ENCODE measurements at regions not wholly inside any gene's neighbourhood (a gene's known extent, or its start where the extent isn't known, plus 50 kb on each side); places are given as distances from the start of the nearest gene placed in this dataset.

DNA sequence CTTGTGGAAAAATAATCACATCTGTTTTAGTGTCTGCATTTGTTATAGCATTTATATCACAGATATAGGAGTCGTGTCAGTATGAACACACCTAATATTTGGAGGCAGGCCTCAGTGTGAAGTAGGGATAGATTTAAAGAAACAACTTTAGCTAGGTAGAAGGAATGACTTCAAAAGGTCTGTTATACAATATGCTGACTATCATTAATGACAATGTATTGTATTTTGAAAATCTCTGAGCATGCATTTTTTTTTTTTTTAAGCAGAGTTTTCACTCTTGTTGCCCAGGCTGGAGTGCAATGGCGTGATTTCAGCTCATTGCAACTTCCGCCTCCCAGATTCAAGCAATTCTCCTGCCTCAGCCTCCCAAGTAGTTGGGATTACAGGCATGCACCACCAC lies 248.3 kb downstream of the EN1 start:
- H3K36me3 ChIP-seq (ENCODE audit: insufficient read depth, low read length), result no peaks in the 10 kb centered on the region
- H4K20me1 ChIP-seq (ENCODE audit: insufficient read depth, low read length), result no peaks in the 10 kb centered on the region
- no peaks in the 10 kb centered on the region for H3K9me3 ChIP-seq (ENCODE audit: low read length)
- H3K9ac ChIP-seq (ENCODE audit: low read length), result no peak overlapping the region
- H2AFZ ChIP-seq (ENCODE audit: low read length), result no peak overlapping the region
- H3K4me2 ChIP-seq (ENCODE audit: low read length), result no peak overlapping the region
- no peak overlapping the region for H3K27ac ChIP-seq (ENCODE audit: low read depth, low read length, poor library complexity, severe bottlenecking)
- H3K79me2 ChIP-seq (ENCODE audit: insufficient read depth, low read length), result no peaks in the 10 kb centered on the region
- no peaks in the 10 kb centered on the region for H3K27me3 ChIP-seq (ENCODE audit: insufficient read depth, low read length)
- no peak for TF ChIP-seq CTCF (IDR thresholded peaks at IDR 0.05; ENCODE audit: low read length)
- no peak for TF ChIP-seq EZH2 (IDR thresholded peaks at IDR 0.05; ENCODE audit: borderline replicate concordance, low read length)
- no peaks in the 10 kb centered on the region for H3F3A ChIP-seq (ENCODE audit: insufficient read depth, low read length)
- no peaks in the 10 kb centered on the region for H3K4me1 ChIP-seq (ENCODE audit: insufficient read depth, low read length, severe bottlenecking)
- no peak overlapping the region for H3K4me3 ChIP-seq (ENCODE audit: low read depth, low read length, poor library complexity, severe bottlenecking)
- H3K9me2 ChIP-seq (ENCODE audit: low read depth, low read length), result no peaks in the 10 kb centered on the region

GRCh38 chr2:118596620-118597019 lies 250.8 kb downstream of the EN1 start:
- H3K9me2 ChIP-seq (ENCODE audit: low read depth, low read length), result no peaks in the 10 kb centered on the region
- no peak overlapping the region for H3K4me3 ChIP-seq (ENCODE audit: low read depth, low read length, poor library complexity, severe bottlenecking)
- no peaks in the 10 kb centered on the region for H3F3A ChIP-seq (ENCODE audit: insufficient read depth, low read length)
- no peaks in the 10 kb centered on the region for H3K27me3 ChIP-seq (ENCODE audit: insufficient read depth, low read length)
- no peak overlapping the region for H2AFZ ChIP-seq (ENCODE audit: low read length)
- TF ChIP-seq CTCF (IDR thresholded peaks at IDR 0.05; ENCODE audit: low read length) (no peak), EZH2 (IDR thresholded peaks at IDR 0.05; ENCODE audit: borderline replicate concordance, low read length) (no peak)
- no peaks in the 10 kb centered on the region for H4K20me1 ChIP-seq (ENCODE audit: insufficient read depth, low read length)
- no peak overlapping the region for H3K27ac ChIP-seq (ENCODE audit: low read depth, low read length, poor library complexity, severe bottlenecking)
- H3K36me3 ChIP-seq (ENCODE audit: insufficient read depth, low read length), result no peaks in the 10 kb centered on the region
- no peaks in the 10 kb centered on the region for H3K4me1 ChIP-seq (ENCODE audit: insufficient read depth, low read length, severe bottlenecking)
- no peaks in the 10 kb centered on the region for H3K79me2 ChIP-seq (ENCODE audit: insufficient read depth, low read length)
- H3K9ac ChIP-seq (ENCODE audit: low read length), result no peak overlapping the region
- H3K4me2 ChIP-seq (ENCODE audit: low read length), result no peak overlapping the region
- no peaks in the 10 kb centered on the region for H3K9me3 ChIP-seq (ENCODE audit: low read length)

- no peak overlapping the region for H3K4me3 ChIP-seq (ENCODE audit: low read depth, low read length, poor library complexity, severe bottlenecking)
- H3K4me2 ChIP-seq (ENCODE audit: low read length), result no peak overlapping the region
- no peaks in the 10 kb centered on the region for H3K4me1 ChIP-seq (ENCODE audit: insufficient read depth, low read length, severe bottlenecking)
- H3K79me2 ChIP-seq (ENCODE audit: insufficient read depth, low read length), result no peaks in the 10 kb centered on the region
- H3K9me3 ChIP-seq (ENCODE audit: low read length), result no peaks in the 10 kb centered on the region
- H3K9me2 ChIP-seq (ENCODE audit: low read depth, low read length), result no peaks in the 10 kb centered on the region
- H3K36me3 ChIP-seq (ENCODE audit: insufficient read depth, low read length), result no peaks in the 10 kb centered on the region
- H3F3A ChIP-seq (ENCODE audit: insufficient read depth, low read length), result no peaks in the 10 kb centered on the region
- no peaks in the 10 kb centered on the region for H3K27me3 ChIP-seq (ENCODE audit: insufficient read depth, low read length)
- H2AFZ ChIP-seq (ENCODE audit: low read length), result no peak overlapping the region
- H4K20me1 ChIP-seq (ENCODE audit: insufficient read depth, low read length), result no peaks in the 10 kb centered on the region
- TF ChIP-seq CTCF (IDR thresholded peaks at IDR 0.05; ENCODE audit: low read length) (no peak), EZH2 (IDR thresholded peaks at IDR 0.05; ENCODE audit: borderline replicate concordance, low read length) (no peak)
- H3K9ac ChIP-seq (ENCODE audit: low read length), result no peak overlapping the region
- H3K27ac ChIP-seq (ENCODE audit: low read depth, low read length, poor library complexity, severe bottlenecking), result no peak overlapping the region
These were observed 254.2 kb downstream of the EN1 start for GRCh38 chr2:118593257-118593656.
